ENCODE measurements at regions not wholly inside any gene's neighbourhood (a gene's known extent, or its start where the extent isn't known, plus 50 kb on each side); places are given as distances from the start of the nearest gene placed in this dataset.

DNA sequence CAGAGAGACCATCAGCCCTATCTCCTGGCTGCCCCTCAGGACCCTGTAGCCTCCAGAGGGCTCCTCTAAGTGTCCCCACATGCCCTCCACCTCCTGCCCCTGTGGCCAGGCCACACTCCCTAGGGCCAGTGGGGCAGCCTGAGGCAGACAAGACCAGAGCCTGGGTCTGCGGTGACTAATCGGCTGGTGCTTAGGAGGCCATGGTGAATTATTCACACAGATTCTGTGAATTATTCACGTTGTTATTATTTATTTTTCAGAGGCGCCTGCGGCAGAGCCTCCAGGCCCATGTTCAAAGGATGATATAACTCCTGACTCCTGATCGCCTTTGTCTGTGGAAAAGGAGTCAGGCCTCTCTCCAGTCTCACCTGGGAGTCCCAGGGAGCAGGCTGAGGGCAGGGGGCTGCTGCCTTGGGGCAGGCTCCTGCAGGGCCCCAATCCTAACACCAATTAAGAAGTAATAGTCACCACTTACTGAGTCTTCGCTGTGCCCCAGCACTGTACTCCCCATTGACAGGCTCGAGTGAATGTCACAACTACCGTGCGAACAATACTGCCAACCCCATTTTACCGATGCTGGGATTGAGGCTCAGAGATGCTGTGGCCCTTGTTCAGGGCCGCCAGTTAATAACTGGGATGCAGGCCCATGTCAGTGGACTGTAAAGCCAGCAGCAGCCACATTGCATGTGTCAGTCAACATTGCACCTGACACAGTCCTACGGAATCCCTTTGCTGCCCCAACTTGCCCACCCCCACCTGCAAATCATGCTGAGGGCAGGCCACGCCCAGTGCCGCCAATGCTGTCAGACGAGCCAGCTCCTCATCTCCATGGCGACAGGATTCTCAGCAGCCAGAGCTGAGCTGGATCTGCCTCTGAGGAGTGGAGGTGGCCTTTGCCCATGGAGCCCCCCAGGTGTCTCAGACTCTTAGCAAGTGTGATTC is 94.9 kb downstream of the PCDH1 start:
- peaks cover 9% of the 10 kb centered on the region for H3K27me3 Mint-ChIP-seq (ENCODE audit: low read depth)
- no peaks in the 10 kb centered on the region for H3K36me3 Mint-ChIP-seq (ENCODE audit: insufficient read depth)
- H3K4me1 Mint-ChIP-seq (ENCODE audit: low read depth), result no peaks in the 10 kb centered on the region
- H3K9me3 Mint-ChIP-seq, result no peaks in the 10 kb centered on the region
- ATAC-seq (no peak), DNase-seq (no peak)
- no peak overlapping the region for H3K4me3 Mint-ChIP-seq

DNA sequence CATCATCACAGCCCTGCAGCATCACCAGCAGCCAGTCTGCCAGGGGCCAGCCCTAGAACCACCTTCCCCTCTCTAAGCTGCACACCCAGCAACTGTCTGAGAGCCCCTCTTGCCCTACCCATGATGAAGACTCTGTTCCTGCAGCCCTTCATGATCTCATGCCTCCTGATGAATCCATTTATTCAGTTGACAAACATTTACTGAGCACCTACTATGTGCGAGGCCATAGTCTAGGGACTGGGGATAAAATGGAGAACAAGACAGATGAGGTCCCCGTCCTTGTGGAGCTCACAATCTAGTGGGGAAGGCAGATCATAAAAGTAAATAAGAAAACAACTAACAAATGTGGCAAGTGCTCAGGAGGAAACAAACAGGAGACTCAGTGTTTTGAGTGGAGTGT is 96.3 kb downstream of the PCDH1 start:
- H3K27me3 Mint-ChIP-seq (ENCODE audit: low read depth), result peaks cover 2% of the 10 kb centered on the region
- ATAC-seq (no peak), DNase-seq (no peak)
- no peaks in the 10 kb centered on the region for H3K9me3 Mint-ChIP-seq
- no peaks in the 10 kb centered on the region for H3K4me1 Mint-ChIP-seq (ENCODE audit: low read depth)
- H3K4me3 Mint-ChIP-seq, result no peak overlapping the region
- no peaks in the 10 kb centered on the region for H3K36me3 Mint-ChIP-seq (ENCODE audit: insufficient read depth)

DNA sequence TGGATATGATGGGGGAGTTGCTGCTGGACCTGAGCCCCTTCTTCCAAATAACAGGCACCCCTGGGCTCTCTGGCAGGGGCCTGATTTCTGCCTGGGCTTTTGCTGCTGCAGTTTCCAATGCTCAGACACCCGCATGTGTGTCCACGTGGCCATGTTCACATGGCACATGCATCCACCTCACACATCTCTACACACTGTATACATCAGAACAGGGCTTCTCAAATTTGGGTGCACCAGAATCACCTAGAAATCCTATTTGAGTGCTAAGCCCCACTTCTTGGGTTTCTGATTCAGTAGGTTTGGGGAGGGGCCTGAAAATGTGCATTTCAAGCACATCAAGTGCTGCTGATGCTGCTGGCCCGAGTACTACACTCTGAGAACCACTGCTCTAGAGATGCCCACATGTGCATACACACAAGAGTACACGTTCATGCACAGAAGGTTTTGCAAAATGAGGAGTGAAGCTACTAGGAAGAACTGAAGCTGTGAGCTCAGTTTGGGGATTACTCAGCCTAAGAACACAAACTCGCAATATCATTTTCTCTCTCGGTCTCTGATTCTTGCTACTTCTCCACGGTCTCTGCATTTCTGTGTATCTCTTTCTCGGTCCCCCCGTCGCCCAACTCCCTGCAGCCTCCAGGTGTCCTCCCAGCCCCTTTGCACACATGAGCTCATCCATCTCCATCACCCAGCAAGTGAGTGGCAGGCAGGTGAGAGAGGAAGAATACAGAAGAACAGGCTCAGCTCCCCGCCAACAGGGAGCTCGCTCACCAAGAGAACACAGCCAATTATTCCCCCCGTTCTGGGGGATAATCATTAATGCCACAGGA is 97.0 kb downstream of the PCDH1 start:
- no peaks in the 10 kb centered on the region for H3K36me3 Mint-ChIP-seq (ENCODE audit: insufficient read depth)
- ATAC-seq (no peak), DNase-seq (no peak)
- H3K4me3 Mint-ChIP-seq, result no peak overlapping the region
- H3K9me3 Mint-ChIP-seq, result no peaks in the 10 kb centered on the region
- no peaks in the 10 kb centered on the region for H3K4me1 Mint-ChIP-seq (ENCODE audit: low read depth)
- H3K27me3 Mint-ChIP-seq (ENCODE audit: low read depth), result peaks cover 2% of the 10 kb centered on the region

DNA sequence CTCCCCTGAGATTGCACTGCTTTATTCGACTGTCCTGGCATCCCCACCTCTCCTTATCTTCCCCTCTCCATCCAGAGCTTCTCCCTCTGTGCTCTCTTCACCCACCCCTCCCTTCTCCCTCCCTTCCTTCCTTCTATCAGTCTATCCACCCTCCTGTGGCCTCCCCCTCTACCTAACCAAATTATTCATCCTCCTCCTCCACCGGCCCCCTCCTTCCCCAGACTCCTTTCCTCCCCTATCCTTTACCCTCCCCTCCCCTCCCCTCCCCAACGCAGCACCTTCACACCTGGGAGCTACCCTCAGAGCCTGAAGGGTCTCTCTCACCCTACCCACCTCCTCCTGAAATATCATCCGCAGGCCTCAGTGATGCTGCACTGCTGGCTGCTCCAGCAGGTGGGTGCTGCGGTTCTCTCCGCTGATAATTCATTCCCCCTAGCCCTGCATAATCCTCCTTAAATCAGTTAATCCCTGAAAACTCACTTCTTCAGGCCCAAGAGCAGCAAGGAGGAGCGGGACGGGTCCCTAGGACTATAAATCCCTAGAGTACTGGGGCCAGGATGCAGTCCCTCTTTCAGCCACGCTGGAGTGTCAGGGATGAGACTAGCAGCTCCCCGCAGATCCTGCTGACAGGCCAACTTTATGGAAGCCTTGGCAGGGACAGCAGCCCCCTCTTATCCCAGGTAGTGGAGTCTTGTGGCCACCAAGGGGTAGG is 97.8 kb downstream of the PCDH1 start:
- Mint-ChIP-seq H3K9me3 (no peaks in the 10 kb centered on the region), H3K4me1 (ENCODE audit: low read depth) (no peaks in the 10 kb centered on the region), H3K27me3 (ENCODE audit: low read depth) (peaks cover 2% of the 10 kb centered on the region), H3K4me3 (no peak overlapping the region), H3K36me3 (ENCODE audit: insufficient read depth) (no peaks in the 10 kb centered on the region)
- DNase-seq, result no peak
- ATAC-seq, result no peak

DNA sequence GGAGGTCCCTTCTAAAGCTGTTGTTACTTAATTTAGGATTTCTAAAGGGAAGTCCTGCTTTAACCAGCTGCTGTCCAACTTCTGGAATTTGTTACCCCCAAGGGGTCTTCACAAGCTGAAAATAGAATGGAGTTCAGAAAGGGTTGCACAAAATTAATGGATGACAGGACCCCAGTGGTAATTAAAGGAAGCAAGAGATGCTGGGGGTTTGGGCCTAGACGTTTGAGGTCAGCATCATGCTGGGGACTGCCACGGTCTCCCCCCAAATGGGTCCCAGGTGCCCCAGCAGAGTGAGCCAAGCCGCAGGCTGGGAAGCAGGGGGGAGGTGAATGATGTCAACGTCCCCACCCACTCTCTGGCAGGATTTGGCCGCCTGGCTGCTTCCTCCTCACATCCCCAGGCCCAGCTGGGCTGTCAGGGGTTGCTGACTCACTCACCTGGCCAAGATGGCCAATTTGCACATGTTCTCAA is 97.5 kb upstream of the ARAP3 start:
- Mint-ChIP-seq H3K4me1 (ENCODE audit: low read depth) (no peaks in the 10 kb centered on the region), H3K9me3 (no peaks in the 10 kb centered on the region), H3K36me3 (ENCODE audit: insufficient read depth) (no peaks in the 10 kb centered on the region), H3K27me3 (ENCODE audit: low read depth) (peaks cover 2% of the 10 kb centered on the region), H3K4me3 (no peak overlapping the region)
- no peak for ATAC-seq
- DNase-seq, result no peak

DNA sequence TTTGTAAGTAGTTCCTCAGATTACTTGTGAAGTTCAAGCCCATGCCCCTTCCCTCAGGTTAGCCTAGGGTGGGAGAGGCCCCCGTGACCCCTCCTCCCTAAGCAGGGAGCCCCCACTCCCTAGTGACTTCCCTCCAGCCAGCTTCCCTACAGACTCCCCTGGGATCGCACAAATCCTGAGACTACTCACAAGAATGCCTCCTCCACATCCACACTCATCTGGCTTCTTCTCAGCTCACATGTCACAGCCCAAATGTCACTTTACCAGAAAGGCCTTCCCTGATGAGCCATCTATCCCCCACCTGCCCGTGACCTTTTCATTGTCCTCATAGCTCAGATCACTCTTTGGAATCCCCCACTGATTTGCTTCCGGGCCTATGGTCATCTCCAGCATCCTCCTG is 96.7 kb upstream of the ARAP3 start:
- H3K4me3 Mint-ChIP-seq, result no peak overlapping the region
- H3K4me1 Mint-ChIP-seq (ENCODE audit: low read depth), result no peaks in the 10 kb centered on the region
- no peaks in the 10 kb centered on the region for H3K9me3 Mint-ChIP-seq
- peaks cover 2% of the 10 kb centered on the region for H3K27me3 Mint-ChIP-seq (ENCODE audit: low read depth)
- DNase-seq, result no peak
- ATAC-seq, result no peak
- H3K36me3 Mint-ChIP-seq (ENCODE audit: insufficient read depth), result no peaks in the 10 kb centered on the region

DNA sequence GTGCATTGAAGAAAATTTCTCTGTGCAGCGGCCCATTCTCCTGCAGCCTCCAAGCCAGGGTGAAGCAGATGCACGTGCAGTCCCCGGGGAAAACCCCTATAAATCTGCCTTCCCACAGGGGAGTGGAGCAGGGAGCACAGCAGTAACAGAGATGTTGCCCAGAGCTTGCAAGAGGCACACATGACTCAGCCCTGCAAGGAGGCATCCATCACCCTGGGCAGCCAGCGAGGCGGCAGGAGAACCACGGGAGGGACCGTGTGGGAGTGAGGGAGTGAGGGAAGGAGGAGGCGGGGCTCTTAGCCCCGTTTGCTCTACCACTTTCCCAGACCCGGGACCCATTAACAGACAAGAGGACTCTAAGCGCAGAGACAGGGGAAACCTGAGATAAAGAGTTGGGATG is 96.2 kb upstream of the ARAP3 start:
- peaks cover 2% of the 10 kb centered on the region for H3K27me3 Mint-ChIP-seq (ENCODE audit: low read depth)
- no peak for DNase-seq
- no peak for ATAC-seq
- no peaks in the 10 kb centered on the region for H3K4me1 Mint-ChIP-seq (ENCODE audit: low read depth)
- no peaks in the 10 kb centered on the region for H3K36me3 Mint-ChIP-seq (ENCODE audit: insufficient read depth)
- no peak overlapping the region for H3K4me3 Mint-ChIP-seq
- no peaks in the 10 kb centered on the region for H3K9me3 Mint-ChIP-seq

DNA sequence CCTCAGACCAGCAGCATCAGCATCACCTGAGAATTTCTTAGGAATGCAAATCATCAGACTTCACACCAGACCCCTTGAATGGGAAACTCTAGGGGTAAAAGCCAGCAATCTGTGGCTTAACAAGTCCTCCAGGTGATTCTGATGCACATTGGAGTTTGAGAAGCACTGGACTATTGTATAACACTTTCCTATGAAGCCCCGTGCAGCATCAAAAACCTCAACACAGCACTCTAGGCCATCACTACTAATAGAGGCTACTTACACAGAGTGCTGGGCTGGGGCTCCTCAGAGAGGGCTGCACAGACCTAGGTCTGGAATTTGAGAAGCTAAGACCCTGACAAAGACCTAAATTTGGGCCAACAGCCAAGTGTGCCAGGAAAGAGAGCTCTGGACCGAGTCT is 95.7 kb upstream of the ARAP3 start:
- H3K4me3 Mint-ChIP-seq, result no peak overlapping the region
- H3K27me3 Mint-ChIP-seq (ENCODE audit: low read depth), result peaks cover 2% of the 10 kb centered on the region
- ATAC-seq (no peak), DNase-seq (no peak)
- no peaks in the 10 kb centered on the region for H3K9me3 Mint-ChIP-seq
- no peaks in the 10 kb centered on the region for H3K4me1 Mint-ChIP-seq (ENCODE audit: low read depth)
- H3K36me3 Mint-ChIP-seq (ENCODE audit: insufficient read depth), result no peaks in the 10 kb centered on the region

DNA sequence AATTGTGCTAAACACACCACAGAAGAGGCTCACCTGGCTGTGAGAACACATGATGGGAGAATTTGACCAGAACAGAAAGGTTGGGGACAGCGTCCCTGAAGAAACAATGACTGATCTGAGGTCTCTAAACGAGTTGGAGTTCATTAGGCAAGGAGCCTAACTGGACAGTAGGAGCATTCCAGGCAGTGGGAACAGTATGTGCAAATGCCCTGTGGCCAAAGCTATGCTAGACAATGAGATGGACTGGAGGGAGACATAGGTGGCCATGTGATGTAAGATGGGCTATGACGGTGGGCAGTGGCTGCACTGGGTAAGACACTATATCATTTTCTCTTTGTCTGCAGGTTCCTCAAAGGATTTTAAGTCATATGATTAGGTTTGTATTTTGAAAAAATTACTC is 95.1 kb upstream of the ARAP3 start:
- peaks cover 7% of the 10 kb centered on the region for H3K27me3 Mint-ChIP-seq (ENCODE audit: low read depth)
- H3K4me3 Mint-ChIP-seq, result no peak overlapping the region
- H3K9me3 Mint-ChIP-seq, result no peaks in the 10 kb centered on the region
- no peak for DNase-seq
- no peaks in the 10 kb centered on the region for H3K36me3 Mint-ChIP-seq (ENCODE audit: insufficient read depth)
- H3K4me1 Mint-ChIP-seq (ENCODE audit: low read depth), result no peaks in the 10 kb centered on the region
- ATAC-seq, result no peak

DNA sequence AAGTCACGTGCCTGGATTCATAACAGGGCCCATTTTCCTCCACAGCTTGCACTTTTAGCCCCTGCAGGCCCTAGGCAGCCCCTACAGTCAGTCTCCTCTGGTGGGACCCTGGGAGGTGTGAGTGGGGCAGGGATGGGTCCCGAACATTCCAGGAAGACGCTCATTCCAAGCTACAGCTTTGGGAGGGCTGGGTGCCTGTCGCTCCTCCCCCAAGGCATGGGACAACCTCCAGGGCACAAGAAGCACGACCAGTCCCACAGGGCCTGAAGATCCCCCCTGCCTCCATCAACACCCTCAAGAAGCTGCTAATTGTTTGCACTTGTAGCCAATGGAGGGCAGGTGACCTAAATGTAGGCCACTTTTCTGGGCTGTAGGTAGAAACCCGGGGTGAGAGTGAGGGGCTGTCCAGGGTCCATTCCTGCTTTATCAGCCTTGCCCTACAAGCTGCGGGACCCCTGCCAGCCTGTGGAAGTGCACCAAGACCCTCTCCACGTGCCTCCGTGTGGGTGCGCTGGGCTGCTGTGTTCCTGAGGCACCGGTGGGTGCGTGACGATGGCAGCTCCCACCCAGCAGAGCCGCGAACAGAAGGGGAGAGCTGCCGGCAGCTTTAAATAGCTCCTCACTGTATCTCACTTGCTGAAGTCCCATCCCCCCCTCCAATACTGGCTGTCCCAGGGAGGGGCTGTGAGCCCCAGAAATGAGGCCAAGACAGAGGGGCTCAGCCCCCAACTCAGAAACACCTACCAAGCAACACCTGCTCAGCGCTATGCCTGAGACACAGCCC is 91.9 kb upstream of the ARAP3 start:
- no peak for DNase-seq
- H3K4me3 Mint-ChIP-seq, result no peak overlapping the region
- H3K9me3 Mint-ChIP-seq, result no peaks in the 10 kb centered on the region
- no peaks in the 10 kb centered on the region for H3K36me3 Mint-ChIP-seq (ENCODE audit: insufficient read depth)
- peaks cover 9% of the 10 kb centered on the region for H3K27me3 Mint-ChIP-seq (ENCODE audit: low read depth)
- no peak for ATAC-seq
- no peaks in the 10 kb centered on the region for H3K4me1 Mint-ChIP-seq (ENCODE audit: low read depth)

DNA sequence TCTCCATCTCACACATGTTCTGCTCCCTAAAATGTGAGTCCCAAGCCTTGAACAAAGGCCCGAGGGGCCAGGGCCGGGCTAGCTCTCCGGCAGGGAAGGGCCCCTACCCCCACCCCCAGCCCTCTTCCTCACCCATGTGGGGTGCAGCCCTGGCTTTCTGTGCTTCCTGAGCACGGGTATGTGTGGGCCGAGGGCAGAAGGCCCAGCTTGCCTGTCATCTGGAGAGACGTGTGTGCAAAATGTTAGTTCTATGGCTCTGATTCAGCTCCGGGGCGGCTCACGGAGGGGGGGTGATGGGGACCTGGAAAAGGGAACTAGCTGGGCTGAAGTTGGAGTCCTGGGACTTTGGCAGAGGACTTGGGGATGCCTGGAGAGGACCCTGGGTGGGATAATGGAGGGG is 90.3 kb upstream of the ARAP3 start:
- no peaks in the 10 kb centered on the region for H3K36me3 Mint-ChIP-seq (ENCODE audit: insufficient read depth)
- H3K4me3 Mint-ChIP-seq, result no peak overlapping the region
- DNase-seq (no peak), ATAC-seq (no peak)
- H3K4me1 Mint-ChIP-seq (ENCODE audit: low read depth), result no peaks in the 10 kb centered on the region
- H3K9me3 Mint-ChIP-seq, result no peaks in the 10 kb centered on the region
- H3K27me3 Mint-ChIP-seq (ENCODE audit: low read depth), result peaks cover 9% of the 10 kb centered on the region

DNA sequence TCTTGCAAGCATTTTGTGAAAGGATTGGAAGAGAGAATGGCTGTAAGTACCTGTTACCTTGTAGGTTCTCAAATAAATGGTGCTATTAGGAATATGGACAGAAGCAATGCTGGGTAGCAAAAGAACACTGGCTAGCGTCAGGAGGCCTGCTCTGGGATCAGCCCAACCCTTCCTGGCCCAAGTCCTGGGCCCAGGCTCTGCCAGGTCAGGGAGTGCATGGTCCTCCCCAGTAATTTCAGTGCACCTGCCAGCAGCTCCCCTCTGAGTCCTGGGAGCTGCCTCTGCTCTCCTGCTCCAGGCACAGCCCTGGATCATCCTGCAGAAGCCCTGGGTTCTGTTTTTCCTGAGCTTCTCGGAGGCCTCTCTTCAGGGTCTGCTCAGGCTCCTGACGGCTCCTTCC is 89.5 kb upstream of the ARAP3 start:
- no peak for DNase-seq
- no peaks in the 10 kb centered on the region for H3K4me1 Mint-ChIP-seq (ENCODE audit: low read depth)
- ATAC-seq, result no peak
- H3K4me3 Mint-ChIP-seq, result no peak overlapping the region
- H3K36me3 Mint-ChIP-seq (ENCODE audit: insufficient read depth), result no peaks in the 10 kb centered on the region
- peaks cover 9% of the 10 kb centered on the region for H3K27me3 Mint-ChIP-seq (ENCODE audit: low read depth)
- no peaks in the 10 kb centered on the region for H3K9me3 Mint-ChIP-seq

DNA sequence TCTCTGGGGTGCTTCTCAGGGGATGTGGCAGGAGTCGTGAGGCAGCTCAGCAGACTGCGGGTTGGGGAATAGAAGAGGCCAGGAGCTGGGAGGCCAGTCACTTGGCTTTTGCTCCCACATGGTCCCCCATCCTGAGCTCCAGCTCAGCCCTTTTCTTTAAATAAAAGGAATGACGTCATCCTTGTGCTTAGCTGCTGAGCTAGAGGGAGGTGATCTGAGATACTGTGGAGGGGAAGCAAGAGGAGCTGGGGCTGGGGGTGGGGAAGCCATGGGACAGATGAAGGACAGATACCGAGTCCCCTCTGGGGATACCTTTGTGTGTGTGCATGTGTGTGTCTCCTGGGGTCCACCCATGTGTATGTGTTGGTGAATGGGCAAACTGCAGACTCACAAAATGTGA is 89.0 kb upstream of the ARAP3 start:
- Mint-ChIP-seq H3K4me1 (ENCODE audit: low read depth) (no peaks in the 10 kb centered on the region), H3K4me3 (no peak overlapping the region), H3K27me3 (ENCODE audit: low read depth) (peaks cover 9% of the 10 kb centered on the region), H3K36me3 (ENCODE audit: insufficient read depth) (no peaks in the 10 kb centered on the region), H3K9me3 (no peaks in the 10 kb centered on the region)
- ATAC-seq, result no peak
- DNase-seq, result no peak

DNA sequence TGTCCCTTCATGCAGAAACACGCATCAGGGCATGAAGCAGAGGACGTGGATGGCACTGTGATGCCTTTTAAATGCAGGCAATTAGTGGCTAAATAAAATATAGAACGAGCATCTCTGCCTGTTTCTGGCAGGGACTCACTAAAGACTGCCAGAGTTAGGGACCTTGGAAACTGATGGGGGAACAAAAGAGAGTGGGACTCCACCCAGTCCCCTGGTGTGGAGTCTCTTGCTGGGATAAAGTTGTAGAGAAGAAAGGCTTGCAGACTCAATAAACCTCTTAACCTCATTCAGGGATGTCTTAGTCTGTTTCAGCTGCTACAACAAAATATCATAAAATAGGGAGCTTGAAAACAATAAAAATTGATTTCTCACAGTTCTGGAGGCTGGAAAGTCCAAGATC is 87.6 kb upstream of the ARAP3 start:
- no peaks in the 10 kb centered on the region for H3K9me3 Mint-ChIP-seq
- H3K4me3 Mint-ChIP-seq, result no peak overlapping the region

More for the DNA sequence above, 87.6 kb upstream of the ARAP3 start:
- no peak for DNase-seq
- Mint-ChIP-seq H3K4me1 (ENCODE audit: low read depth) (no peaks in the 10 kb centered on the region), H3K36me3 (ENCODE audit: insufficient read depth) (no peaks in the 10 kb centered on the region), H3K27me3 (ENCODE audit: low read depth) (peaks cover 9% of the 10 kb centered on the region)
- no peak for ATAC-seq
